Nephron progenitor cell (in vitro differentiated cells): ENCODE measurements at regions not wholly inside any gene's neighbourhood (a gene's known extent, or its start where the extent isn't known, plus 50 kb on each side); places are given as distances from the start of the nearest gene placed in this dataset.

Source experiments
- DNase-seq: peaks from one replicate; pipeline ENCODE4 v3.0.0; 2021
- H3K27ac Mint-ChIP-seq: 2 replicates; pipeline ENCODE4 v1.8.0; 2021; ENCODE audit warnings: mild to moderate bottlenecking, moderate library complexity, mixed read lengths
- H3K27me3 Mint-ChIP-seq: 2 replicates; pipeline ENCODE4 v1.8.0; 2021; ENCODE audit warnings: mild to moderate bottlenecking, low read depth, mixed read lengths; ENCODE audit not compliant: poor library complexity
- H3K36me3 Mint-ChIP-seq: 2 replicates; pipeline ENCODE4 v1.8.0; 2021; ENCODE audit warnings: low read depth, mixed read lengths
- H3K4me1 Mint-ChIP-seq: 2 replicates; pipeline ENCODE4 v1.8.0; 2021; ENCODE audit warnings: mixed read lengths
- H3K4me3 Mint-ChIP-seq: 2 replicates; pipeline ENCODE4 v1.8.0; 2021; ENCODE audit warnings: mild to moderate bottlenecking, moderate library complexity, mixed read lengths
- H3K9me3 Mint-ChIP-seq: 2 replicates; pipeline ENCODE4 v1.8.0; 2021; ENCODE audit warnings: mild to moderate bottlenecking, moderate library complexity, mixed read lengths
- CTCF ChIP-seq: fragments of 200-600 bp; sonication (generic); IDR thresholded peaks from 2 replicates; pipeline ENCODE4 v1.5.0; 2021; ENCODE audit warnings: antibody characterized with exemption

DNA sequence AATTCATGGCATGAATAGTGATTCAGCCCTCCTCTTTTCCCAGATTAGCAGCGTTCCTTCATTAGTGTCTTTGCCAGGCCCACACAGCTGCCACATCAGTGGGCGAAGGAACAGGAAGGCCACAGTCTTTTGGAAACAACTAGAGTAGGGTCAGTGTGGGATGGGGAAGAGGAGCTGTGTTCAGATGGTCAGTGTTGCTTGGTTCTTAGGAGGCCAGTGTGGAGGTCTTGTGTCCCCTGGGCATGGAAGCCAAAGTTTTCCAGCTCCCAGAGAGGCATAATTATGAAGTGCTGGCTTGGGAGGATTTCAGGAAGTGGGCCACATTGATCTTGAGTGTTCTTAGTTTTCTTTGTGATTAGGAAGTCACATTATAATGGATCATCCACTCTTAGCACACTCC lies 269.6 kb downstream of the PSAT1 start:
- H3K4me3 Mint-ChIP-seq: no peak overlapping the region
- H3K36me3 Mint-ChIP-seq: no peaks in the 10 kb centered on the region
- TF ChIP-seq CTCF: no peak
- H3K9me3 Mint-ChIP-seq: no peaks in the 10 kb centered on the region
- no peak for DNase-seq
- H3K27me3 Mint-ChIP-seq: peaks cover 4% of the 10 kb centered on the region
- H3K4me1 Mint-ChIP-seq: no peaks in the 10 kb centered on the region
- H3K27ac Mint-ChIP-seq: no peak overlapping the region

- Mint-ChIP-seq H3K9me3 (no peaks in the 10 kb centered on the region), H3K36me3 (no peaks in the 10 kb centered on the region), H3K4me3 (no peak overlapping the region), H3K27ac (no peak overlapping the region), H3K4me1 (no peaks in the 10 kb centered on the region), H3K27me3 (peaks cover 4% of the 10 kb centered on the region)
- no peak for TF ChIP-seq CTCF
- no peak for DNase-seq
Measured at GRCh38 chr9:78566948-78567675, 270.2 kb downstream of the PSAT1 start.

GRCh38 chr9:78567693-78568092 lies 270.8 kb downstream of the PSAT1 start:
- no peak for TF ChIP-seq CTCF
- H3K27ac Mint-ChIP-seq: no peak overlapping the region
- H3K4me1 Mint-ChIP-seq: no peaks in the 10 kb centered on the region
- H3K27me3 Mint-ChIP-seq: peaks cover 4% of the 10 kb centered on the region
- no peak for DNase-seq
- H3K4me3 Mint-ChIP-seq: no peak overlapping the region
- H3K36me3 Mint-ChIP-seq: no peaks in the 10 kb centered on the region
- no peaks in the 10 kb centered on the region for H3K9me3 Mint-ChIP-seq

DNA sequence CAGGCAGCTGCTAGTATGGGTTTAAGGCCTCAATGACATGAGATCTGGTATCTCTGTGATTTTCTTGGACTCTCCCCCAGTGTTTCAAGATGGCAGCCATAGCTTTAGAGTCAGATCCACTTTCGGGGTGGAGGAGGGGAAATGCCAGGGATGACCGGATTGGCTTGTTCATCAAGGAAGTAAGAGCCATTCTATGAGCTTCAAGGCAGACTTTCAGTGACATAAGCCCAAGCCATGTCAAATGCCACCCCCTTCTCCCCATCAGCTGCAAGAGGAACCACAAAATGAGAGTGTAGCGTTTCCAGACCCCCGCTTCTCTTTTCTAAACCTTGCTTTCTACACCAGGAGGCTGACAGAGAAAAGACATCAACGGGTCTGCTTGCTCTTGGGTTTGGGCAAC lies 271.8 kb downstream of the PSAT1 start:
- no peaks in the 10 kb centered on the region for H3K36me3 Mint-ChIP-seq
- H3K27me3 Mint-ChIP-seq: peaks cover 6% of the 10 kb centered on the region
- no peaks in the 10 kb centered on the region for H3K9me3 Mint-ChIP-seq
- no peaks in the 10 kb centered on the region for H3K4me1 Mint-ChIP-seq
- no peak overlapping the region for H3K27ac Mint-ChIP-seq
- H3K4me3 Mint-ChIP-seq: no peak overlapping the region
- no peak for DNase-seq
- no peak for TF ChIP-seq CTCF

GRCh38 chr9:78572266-78572665 lies 275.3 kb downstream of the PSAT1 start:
- peaks cover 17% of the 10 kb centered on the region for H3K4me1 Mint-ChIP-seq
- no peak for TF ChIP-seq CTCF
- no peak for DNase-seq
- no peak overlapping the region for H3K4me3 Mint-ChIP-seq
- no peak overlapping the region for H3K27ac Mint-ChIP-seq
- H3K9me3 Mint-ChIP-seq: no peaks in the 10 kb centered on the region
- peaks cover 3% of the 10 kb centered on the region for H3K27me3 Mint-ChIP-seq
- no peaks in the 10 kb centered on the region for H3K36me3 Mint-ChIP-seq

GRCh38 chr9:78573205-78573604 lies 276.3 kb downstream of the PSAT1 start:
- no peak for DNase-seq
- peaks cover 3% of the 10 kb centered on the region for H3K27me3 Mint-ChIP-seq
- H3K36me3 Mint-ChIP-seq: no peaks in the 10 kb centered on the region
- peaks cover 17% of the 10 kb centered on the region for H3K4me1 Mint-ChIP-seq
- no peak for TF ChIP-seq CTCF
- H3K4me3 Mint-ChIP-seq: no peak overlapping the region
- no peaks in the 10 kb centered on the region for H3K9me3 Mint-ChIP-seq
- no peak overlapping the region for H3K27ac Mint-ChIP-seq
